GM12873 (cell line): ENCODE measurements at regions not wholly inside any gene's neighbourhood (a gene's known extent, or its start where the extent isn't known, plus 50 kb on each side); places are given as distances from the start of the nearest gene placed in this dataset.

Experiments used
- TF ChIP-seq, protein P1 (sequence below): IDR thresholded peaks from 2 replicates; pipeline ENCODE4 v1.5.1; 2012; ENCODE audit warnings: low read depth, mild to moderate bottlenecking, moderate library complexity, low read length, control low read depth; ENCODE audit not compliant: insufficient read depth; ENCODE audit errors: missing control alignments

DNA sequence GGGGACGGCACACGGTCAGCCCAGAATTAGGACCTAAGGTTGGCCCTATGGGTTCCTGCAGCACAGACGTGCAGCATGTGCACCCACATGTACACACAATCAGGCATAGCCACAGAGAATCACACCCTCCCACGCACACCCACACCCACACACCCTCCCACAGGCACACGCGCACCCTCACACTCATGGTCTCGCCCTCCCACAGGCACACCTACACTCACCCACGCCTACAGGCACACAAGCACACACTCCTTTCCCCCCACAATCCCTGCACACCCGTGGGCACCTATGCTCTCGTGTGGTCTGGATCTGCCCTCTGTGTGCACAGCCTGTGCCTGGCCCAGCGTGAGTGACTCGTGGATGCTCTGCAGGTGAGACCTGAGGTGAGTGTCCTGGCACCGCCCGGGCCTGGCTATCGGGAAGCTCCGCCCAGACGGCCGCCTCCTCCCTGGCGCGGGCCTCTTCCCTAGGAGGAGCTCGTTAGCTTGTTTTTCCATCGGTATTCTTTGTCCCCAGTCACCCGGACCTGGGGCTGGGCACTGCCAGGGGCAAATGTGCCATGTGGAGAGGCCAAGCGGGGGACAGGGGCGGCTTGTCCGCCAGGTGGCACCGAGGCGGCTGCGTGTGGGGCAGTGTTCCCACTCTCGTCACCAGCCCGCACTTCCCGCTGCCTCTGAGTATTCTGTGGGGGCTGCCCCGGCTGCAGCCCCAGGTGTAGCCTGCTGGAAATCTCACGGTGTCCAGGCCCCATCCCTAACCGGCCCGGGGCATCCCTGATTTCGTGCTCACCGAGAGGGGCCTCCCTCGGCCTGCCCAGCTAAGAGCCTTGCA is 110.2 kb upstream of the FAM20C start:
- TF ChIP-seq, protein P1, sequence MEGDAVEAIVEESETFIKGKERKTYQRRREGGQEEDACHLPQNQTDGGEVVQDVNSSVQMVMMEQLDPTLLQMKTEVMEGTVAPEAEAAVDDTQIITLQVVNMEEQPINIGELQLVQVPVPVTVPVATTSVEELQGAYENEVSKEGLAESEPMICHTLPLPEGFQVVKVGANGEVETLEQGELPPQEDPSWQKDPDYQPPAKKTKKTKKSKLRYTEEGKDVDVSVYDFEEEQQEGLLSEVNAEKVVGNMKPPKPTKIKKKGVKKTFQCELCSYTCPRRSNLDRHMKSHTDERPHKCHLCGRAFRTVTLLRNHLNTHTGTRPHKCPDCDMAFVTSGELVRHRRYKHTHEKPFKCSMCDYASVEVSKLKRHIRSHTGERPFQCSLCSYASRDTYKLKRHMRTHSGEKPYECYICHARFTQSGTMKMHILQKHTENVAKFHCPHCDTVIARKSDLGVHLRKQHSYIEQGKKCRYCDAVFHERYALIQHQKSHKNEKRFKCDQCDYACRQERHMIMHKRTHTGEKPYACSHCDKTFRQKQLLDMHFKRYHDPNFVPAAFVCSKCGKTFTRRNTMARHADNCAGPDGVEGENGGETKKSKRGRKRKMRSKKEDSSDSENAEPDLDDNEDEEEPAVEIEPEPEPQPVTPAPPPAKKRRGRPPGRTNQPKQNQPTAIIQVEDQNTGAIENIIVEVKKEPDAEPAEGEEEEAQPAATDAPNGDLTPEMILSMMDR, result no peak

DNA sequence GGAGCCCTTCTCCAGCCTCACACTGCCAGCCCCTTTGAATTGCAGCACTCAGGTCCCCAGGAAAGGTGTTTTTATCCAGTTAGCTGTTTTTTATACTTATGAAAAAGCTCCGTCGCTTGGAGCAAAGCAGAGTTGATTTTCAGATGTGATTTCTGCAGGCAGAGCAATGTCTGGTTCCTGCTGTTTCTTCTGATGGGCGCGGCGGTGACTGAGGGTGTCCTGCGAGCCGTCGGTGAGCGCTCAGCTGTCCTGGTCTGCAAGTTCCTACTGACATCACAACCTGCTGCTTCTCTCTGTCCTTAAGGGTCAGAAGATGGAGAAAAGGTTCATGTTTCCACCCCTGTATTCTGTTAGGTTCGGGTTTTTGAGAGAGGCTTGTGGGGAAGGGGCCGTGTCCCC is 109.6 kb upstream of the FAM20C start:
- TF ChIP-seq, protein P1, result no peak

DNA sequence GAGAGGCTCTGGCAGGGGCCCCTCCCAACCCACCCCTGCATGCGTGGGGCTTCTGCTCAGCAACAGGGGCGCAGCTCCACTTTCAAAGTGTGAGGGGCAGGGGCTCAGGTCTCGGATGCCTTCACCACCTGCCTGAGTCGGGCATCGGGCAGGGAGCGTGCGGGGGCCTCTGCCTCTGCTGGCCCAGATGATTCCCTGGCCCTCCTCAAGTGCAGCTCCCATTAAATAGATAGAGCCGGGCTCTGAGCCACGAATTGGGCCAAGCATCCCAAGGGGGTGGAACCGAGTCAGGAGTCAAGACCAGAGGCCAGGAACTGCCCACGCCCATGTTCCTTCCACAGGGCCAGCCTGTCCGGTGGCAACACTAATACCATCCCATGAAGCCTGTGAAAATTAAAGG is 108.9 kb upstream of the FAM20C start:
- TF ChIP-seq, protein P1, result no peak

DNA sequence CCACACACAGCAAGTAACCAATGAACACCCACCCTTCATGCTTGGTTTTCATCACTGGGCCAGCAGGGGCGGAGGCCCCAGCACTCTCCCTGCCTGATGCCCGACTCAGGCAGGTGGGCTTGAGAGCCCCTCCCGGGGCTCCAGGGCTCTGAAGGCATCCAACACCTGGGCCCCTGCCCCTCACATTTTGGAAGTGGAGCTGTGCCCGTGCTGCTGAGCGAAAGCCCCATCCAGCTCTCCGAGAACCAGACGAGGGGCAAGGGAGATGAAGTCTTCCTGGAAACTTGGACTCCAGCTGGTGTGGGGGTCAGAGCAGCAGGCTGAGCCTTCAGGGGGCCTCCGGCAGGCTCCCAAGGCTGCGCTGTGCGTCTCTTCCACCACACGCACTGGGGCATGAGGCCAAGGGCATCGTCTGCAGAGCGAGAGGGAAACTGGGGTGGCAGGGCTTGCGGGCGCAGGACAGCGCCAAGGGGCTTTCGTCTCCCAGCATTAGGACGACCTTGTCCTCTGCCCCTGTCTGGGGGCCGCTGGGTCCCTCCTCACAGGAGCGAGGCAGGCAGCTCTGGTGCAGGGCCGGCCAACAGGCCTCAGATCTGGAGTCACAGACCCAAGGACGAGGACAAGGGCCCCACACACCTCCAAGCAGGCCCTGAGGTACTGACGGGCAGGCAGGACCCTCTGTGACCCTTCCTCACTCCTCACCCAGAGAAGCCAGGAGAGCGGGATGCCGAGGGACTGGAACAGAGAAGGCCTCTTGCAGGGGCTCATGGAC is 108.3 kb upstream of the FAM20C start:
- TF ChIP-seq, protein P1, result no peak

DNA sequence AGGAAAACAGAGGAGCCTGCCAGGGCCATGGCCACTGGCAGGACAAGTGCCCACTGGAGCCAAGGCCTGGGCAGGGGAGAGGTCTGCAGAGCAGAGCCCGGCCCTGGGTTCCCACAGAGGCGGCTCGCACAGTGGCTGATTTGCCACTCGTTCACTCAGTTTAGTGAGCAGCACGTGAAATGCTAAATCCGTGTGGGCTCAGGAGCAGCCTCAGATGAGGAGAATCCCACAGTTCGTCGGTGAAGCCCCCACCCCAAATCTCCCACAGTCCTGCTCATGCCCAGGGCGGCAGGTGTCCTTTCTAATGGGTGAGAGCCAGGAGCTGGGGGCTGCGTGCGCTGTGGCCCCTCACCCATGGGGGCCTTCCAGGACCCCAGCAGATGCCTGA is 107.7 kb upstream of the FAM20C start:
- TF ChIP-seq, protein P1, result no peak

DNA sequence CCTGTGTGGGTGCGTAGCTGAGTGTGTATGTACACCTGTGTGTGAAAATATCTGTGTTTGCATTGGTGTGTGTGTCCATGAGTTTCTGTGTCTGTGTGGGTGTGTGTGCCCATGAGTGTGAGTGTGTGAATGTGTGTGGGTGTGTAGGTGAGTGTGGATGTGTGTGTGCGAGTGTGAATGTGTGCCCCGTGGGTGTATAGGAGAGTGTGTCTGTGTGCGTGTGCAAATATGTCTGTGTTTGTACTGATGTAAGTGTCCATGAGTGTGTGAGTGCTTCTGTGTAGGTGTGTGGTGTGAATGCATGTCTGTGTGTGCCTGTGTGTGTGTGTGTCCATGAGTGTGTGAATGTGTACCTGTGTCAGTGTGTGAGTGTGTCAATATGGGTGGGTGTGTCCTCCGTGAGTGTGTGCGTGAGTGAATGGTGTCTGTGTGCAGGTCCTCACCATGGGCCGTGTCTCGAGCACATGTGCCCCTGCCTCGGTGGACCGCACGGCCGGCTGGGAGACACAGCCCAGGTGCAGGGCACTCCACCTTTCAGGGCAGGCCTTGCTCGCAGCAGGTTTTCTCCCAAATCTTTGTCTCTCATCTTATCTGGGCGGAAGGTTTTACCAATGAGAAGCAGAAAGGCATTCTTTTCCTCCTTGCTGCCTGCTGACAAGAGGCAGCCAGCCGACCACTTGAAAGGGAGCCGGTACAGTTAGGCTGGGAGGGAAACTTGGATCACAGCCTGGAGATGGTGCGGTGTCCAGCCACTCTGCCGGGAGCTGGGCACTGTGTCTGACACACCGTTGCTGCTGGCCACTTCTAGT is 107.1 kb upstream of the FAM20C start:
- TF ChIP-seq, protein P1, result no peak
